Stomach (tissue), 4 donors: ENCODE measurements at regions not wholly inside any gene's neighbourhood (a gene's known extent, or its start where the extent isn't known, plus 50 kb on each side); places are given as distances from the start of the nearest gene placed in this dataset.

Source experiments
- POLR2A ChIP-seq, 4 donors: fragments of 450-650 bp; IDR thresholded peaks; one replicate each; pipeline ENCODE4 v1.6.1; 2016; ENCODE audit warnings: antibody characterized with exemption in 4 of 4, control low read depth in 2 of 4, mild to moderate bottlenecking in 1 of 4, moderate library complexity in 1 of 4
- TF ChIP-seq, protein P1 (sequence below), 7 experiments: fragments of 450-650 bp in 4 of 7; fragments of 200-600 bp in 3 of 7; sonication (generic) in 3 of 7; IDR thresholded peaks; one replicate each; pipeline ENCODE4 v1.5.1; 2016 to 2019; ENCODE audit warnings: antibody characterized with exemption in 7 of 7, control low read depth in 2 of 7, mild to moderate bottlenecking in 1 of 7

DNA sequence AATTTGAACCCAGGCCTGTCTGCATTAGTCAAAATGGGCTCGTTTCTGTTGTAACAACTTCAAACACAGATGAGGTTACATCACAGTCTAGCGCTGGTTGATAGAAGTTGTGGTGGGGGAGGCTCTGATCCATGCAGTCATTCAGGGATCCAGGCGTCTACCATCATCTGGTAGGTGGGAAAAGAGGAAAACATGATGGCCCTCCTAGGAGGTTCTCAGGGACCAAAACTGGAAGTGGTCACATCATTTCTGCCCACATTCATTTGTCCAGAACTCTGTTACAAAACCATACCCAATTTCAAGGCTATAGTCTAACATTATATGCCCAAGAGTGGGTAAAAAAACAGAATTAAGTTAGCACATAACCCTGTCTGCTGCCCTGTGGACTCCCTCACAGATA is 135.1 kb downstream of the PHETA1 start:
- TF ChIP-seq, protein P1, sequence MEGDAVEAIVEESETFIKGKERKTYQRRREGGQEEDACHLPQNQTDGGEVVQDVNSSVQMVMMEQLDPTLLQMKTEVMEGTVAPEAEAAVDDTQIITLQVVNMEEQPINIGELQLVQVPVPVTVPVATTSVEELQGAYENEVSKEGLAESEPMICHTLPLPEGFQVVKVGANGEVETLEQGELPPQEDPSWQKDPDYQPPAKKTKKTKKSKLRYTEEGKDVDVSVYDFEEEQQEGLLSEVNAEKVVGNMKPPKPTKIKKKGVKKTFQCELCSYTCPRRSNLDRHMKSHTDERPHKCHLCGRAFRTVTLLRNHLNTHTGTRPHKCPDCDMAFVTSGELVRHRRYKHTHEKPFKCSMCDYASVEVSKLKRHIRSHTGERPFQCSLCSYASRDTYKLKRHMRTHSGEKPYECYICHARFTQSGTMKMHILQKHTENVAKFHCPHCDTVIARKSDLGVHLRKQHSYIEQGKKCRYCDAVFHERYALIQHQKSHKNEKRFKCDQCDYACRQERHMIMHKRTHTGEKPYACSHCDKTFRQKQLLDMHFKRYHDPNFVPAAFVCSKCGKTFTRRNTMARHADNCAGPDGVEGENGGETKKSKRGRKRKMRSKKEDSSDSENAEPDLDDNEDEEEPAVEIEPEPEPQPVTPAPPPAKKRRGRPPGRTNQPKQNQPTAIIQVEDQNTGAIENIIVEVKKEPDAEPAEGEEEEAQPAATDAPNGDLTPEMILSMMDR (IDR thresholded peaks at IDR 0.05): no peak
- no peak for TF ChIP-seq POLR2A (IDR thresholded peaks at IDR 0.05)
